Fibroblast of skin of right biceps (primary cell): ENCODE measurements at regions not wholly inside any gene's neighbourhood (a gene's known extent, or its start where the extent isn't known, plus 50 kb on each side); places are given as distances from the start of the nearest gene placed in this dataset.
"Not testable (repeated sequence)": the region's sequence is repeated elsewhere in the genome, so short reads cannot be mapped to it uniquely, and the experiment has no call there.

Source experiments
- DNase-seq: peaks from one replicate; pipeline ENCODE4 v3.0.0-alpha.2; 2013

- DNase-seq, result no peak
These were observed 291.2 kb upstream of the LYPLAL1 start for GRCh38 chr1:218882454-218882853.

GRCh38 chr1:218886101-218886871 lies 287.4 kb upstream of the LYPLAL1 start:
- DNase-seq, result peak; percentile 18

- DNase-seq, result no peak
These were observed 286.3 kb upstream of the LYPLAL1 start for GRCh38 chr1:218887141-218887925.

- no peak for DNase-seq
These were observed 283.2 kb upstream of the LYPLAL1 start for GRCh38 chr1:218890451-218890850.

GRCh38 chr1:218891577-218891976 lies 282.1 kb upstream of the LYPLAL1 start:
- DNase-seq, result no peak

- DNase-seq, result no peak
These were observed 278.6 kb upstream of the LYPLAL1 start for GRCh38 chr1:218895064-218895587.

- DNase-seq, result no peak
These were observed 277.5 kb upstream of the LYPLAL1 start for GRCh38 chr1:218896202-218896601.

GRCh38 chr1:218898921-218899320 lies 274.8 kb upstream of the LYPLAL1 start:
- DNase-seq, result no peak

GRCh38 chr1:218900615-218901014 lies 273.1 kb upstream of the LYPLAL1 start:
- DNase-seq, result no peak

GRCh38 chr1:218904416-218904815 lies 269.3 kb upstream of the LYPLAL1 start:
- DNase-seq, result no peak

GRCh38 chr1:218916720-218917119 lies 257.0 kb upstream of the LYPLAL1 start:
- no peak for DNase-seq

- DNase-seq, result no peak
These were observed 256.0 kb upstream of the LYPLAL1 start for GRCh38 chr1:218917656-218918055.

GRCh38 chr1:218925777-218926176 lies 247.9 kb upstream of the LYPLAL1 start:
- no peak for DNase-seq

GRCh38 chr1:218926631-218927030 lies 247.0 kb upstream of the LYPLAL1 start:
- no peak for DNase-seq

- no peak for DNase-seq
These were observed 243.7 kb upstream of the LYPLAL1 start for GRCh38 chr1:218930000-218930399.

- DNase-seq, result peak; percentile 65
These were observed 243.0 kb upstream of the LYPLAL1 start for GRCh38 chr1:218930472-218931241.

GRCh38 chr1:218931324-218931723 lies 242.4 kb upstream of the LYPLAL1 start:
- no peak for DNase-seq

GRCh38 chr1:218933513-218933912 lies 240.2 kb upstream of the LYPLAL1 start:
- DNase-seq, result peak; percentile 39

- not testable (repeated sequence) for DNase-seq
These were observed 238.3 kb upstream of the LYPLAL1 start for GRCh38 chr1:218935408-218935807.

GRCh38 chr1:218938259-218938658 lies 235.4 kb upstream of the LYPLAL1 start:
- DNase-seq, result no peak

- no peak for DNase-seq
These were observed 234.6 kb upstream of the LYPLAL1 start for GRCh38 chr1:218939095-218939494.

- DNase-seq, result peak; percentile 12
These were observed 231.2 kb upstream of the LYPLAL1 start for GRCh38 chr1:218942431-218942830.

- no peak for DNase-seq
These were observed 230.3 kb upstream of the LYPLAL1 start for GRCh38 chr1:218943371-218943770.
